Spleen (tissue), 7 donors: ENCODE measurements at regions not wholly inside any gene's neighbourhood (a gene's known extent, or its start where the extent isn't known, plus 50 kb on each side); places are given as distances from the start of the nearest gene placed in this dataset.

Experiments used
- CTCF ChIP-seq, 11 experiments: fragments of 200-600 bp in 7 of 11; fragments of 450-650 bp in 4 of 11; sonication (generic) in 4 of 11; IDR thresholded peaks in 8 of 11; conservative IDR thresholded peaks in 3 of 11; 1 replicate in 7 of 11; 2 replicates in 4 of 11; pipeline versions ENCODE4 v1.4.0 to v1.8.0; 2016 to 2021; ENCODE audit warnings: antibody characterized with exemption in 11 of 11, inconsistent platforms in 4 of 11, mild to moderate bottlenecking in 1 of 11
- POLR2A ChIP-seq, 3 donors: fragments of 450-650 bp; IDR thresholded peaks; one replicate each; pipeline ENCODE4 v1.5.1; 2017; ENCODE audit warnings: antibody characterized with exemption in 3 of 3, mild to moderate bottlenecking in 1 of 3
- donor health status: DM: no; HTN: no; CAD: no; lungs with moderate emphysema.
- donor health status: DM: no; HTN: no; CAD: no.
- donor health status: DM: no; HTN: no; CAD: no.

- TF ChIP-seq POLR2A (IDR thresholded peaks at IDR 0.05) (no peak), CTCF (IDR thresholded peaks at IDR 0.05 in 8 of 11, conservative IDR thresholded peaks at IDR 0.05 in 3 of 11) (no peak)
Observed at GRCh38 chr12:19652386-19652785, 213.1 kb downstream of the AEBP2 start.
